ENCODE measurements at regions not wholly inside any gene's neighbourhood (a gene's known extent, or its start where the extent isn't known, plus 50 kb on each side); places are given as distances from the start of the nearest gene placed in this dataset.

- DNase-seq (ENCODE audit: low read depth, low spot score): no peak
- no peak for TF ChIP-seq CTCF (IDR thresholded peaks at IDR 0.05; ENCODE audit: insufficient read depth, low read length, missing control alignments)
- ChIA-PET POLR2A (no interaction called here), CTCF (no interaction called here)
- H3K4me3 ChIP-seq (ENCODE audit: low read depth, low read length): no peak overlapping the region
Observed at GRCh38 chr18:64278026-64278425, 129.1 kb upstream of the LINC00305 start.

GRCh38 chr18:64276311-64277090, 127.6 kb upstream of the LINC00305 start:
- TF ChIP-seq CTCF (IDR thresholded peaks at IDR 0.05; ENCODE audit: insufficient read depth, low read length, missing control alignments): no peak
- no peak for DNase-seq (ENCODE audit: low read depth, low spot score)
- POLR2A ChIA-PET: no interaction called here
- no peak overlapping the region for H3K4me3 ChIP-seq (ENCODE audit: low read depth, low read length)
- CTCF ChIA-PET: no interaction called here

- no peak overlapping the region for H3K4me3 ChIP-seq (ENCODE audit: low read depth, low read length)
- no peak for DNase-seq (ENCODE audit: low read depth, low spot score)
- no peak for TF ChIP-seq CTCF (IDR thresholded peaks at IDR 0.05; ENCODE audit: insufficient read depth, low read length, missing control alignments)
- CTCF ChIA-PET: no interaction called here
- POLR2A ChIA-PET: no interaction called here
Observed at GRCh38 chr18:64275593-64276300, 126.9 kb upstream of the LINC00305 start.

- no peak overlapping the region for H3K4me3 ChIP-seq (ENCODE audit: low read depth, low read length)
- ChIA-PET POLR2A (no interaction called here), CTCF (no interaction called here)
- TF ChIP-seq CTCF (IDR thresholded peaks at IDR 0.05; ENCODE audit: insufficient read depth, low read length, missing control alignments): no peak
- DNase-seq (ENCODE audit: low read depth, low spot score): no peak
Observed at GRCh38 chr18:64273724-64274123, 124.8 kb upstream of the LINC00305 start.

GRCh38 chr18:64271975-64272659, 123.2 kb upstream of the LINC00305 start:
- POLR2A ChIA-PET: no interaction called here
- H3K4me3 ChIP-seq (ENCODE audit: low read depth, low read length): no peak overlapping the region
- no peak for DNase-seq (ENCODE audit: low read depth, low spot score)
- TF ChIP-seq CTCF (IDR thresholded peaks at IDR 0.05; ENCODE audit: insufficient read depth, low read length, missing control alignments): no peak
- CTCF ChIA-PET: no interaction called here

- CTCF ChIA-PET: no interaction called here
- DNase-seq (ENCODE audit: low read depth, low spot score): no peak
- POLR2A ChIA-PET: no interaction called here
- no peak overlapping the region for H3K4me3 ChIP-seq (ENCODE audit: low read depth, low read length)
- no peak for TF ChIP-seq CTCF (IDR thresholded peaks at IDR 0.05; ENCODE audit: insufficient read depth, low read length, missing control alignments)
Observed at GRCh38 chr18:64271246-64271645, 122.4 kb upstream of the LINC00305 start.
